Osteocyte (in vitro differentiated cells): ENCODE measurements at regions not wholly inside any gene's neighbourhood (a gene's known extent, or its start where the extent isn't known, plus 50 kb on each side); places are given as distances from the start of the nearest gene placed in this dataset.

Source experiments
- DNase-seq: peaks from one replicate; pipeline ENCODE4 v3.0.0; 2021; ENCODE audit warnings: mixed read lengths; ENCODE audit not compliant: unreplicated experiment; ENCODE audit errors: extremely low spot score
- H3K27ac Mint-ChIP-seq: one replicate; pipeline ENCODE4 v1.8.0; 2021; ENCODE audit warnings: mild to moderate bottlenecking, mixed read lengths; ENCODE audit not compliant: unreplicated experiment
- H3K27me3 Mint-ChIP-seq: one replicate; pipeline ENCODE4 v1.8.0; 2021; ENCODE audit warnings: mixed read lengths; ENCODE audit not compliant: unreplicated experiment
- H3K36me3 Mint-ChIP-seq: one replicate; pipeline ENCODE4 v1.8.0; 2021; ENCODE audit warnings: mixed read lengths; ENCODE audit not compliant: unreplicated experiment
- H3K4me1 Mint-ChIP-seq: one replicate; pipeline ENCODE4 v1.8.0; 2021; ENCODE audit warnings: mixed read lengths; ENCODE audit not compliant: unreplicated experiment
- H3K4me3 Mint-ChIP-seq: one replicate; pipeline ENCODE4 v1.8.0; 2021; ENCODE audit warnings: mild to moderate bottlenecking, moderate library complexity, mixed read lengths; ENCODE audit not compliant: unreplicated experiment
- H3K9me3 Mint-ChIP-seq: one replicate; pipeline ENCODE4 v1.8.0; 2021; ENCODE audit warnings: mixed read lengths; ENCODE audit not compliant: unreplicated experiment
- CTCF ChIP-seq: fragments of 200-600 bp; sonication (generic); IDR thresholded peaks from 2 replicates; pipeline ENCODE4 v1.5.0; 2021; ENCODE audit warnings: antibody characterized with exemption, mild to moderate bottlenecking, moderate library complexity

- Mint-ChIP-seq H3K27me3 (no peaks in the 10 kb centered on the region), H3K4me3 (no peak overlapping the region), H3K27ac (no peak overlapping the region), H3K36me3 (no peaks in the 10 kb centered on the region), H3K4me1 (peaks cover 44% of the 10 kb centered on the region), H3K9me3 (peaks cover 5% of the 10 kb centered on the region)
- no peak for TF ChIP-seq CTCF
- no peak for DNase-seq
Measured at GRCh38 chr20:39777610-39778009, 815.5 kb downstream of the DHX35 start.

GRCh38 chr20:39775110-39775509 lies 813.0 kb downstream of the DHX35 start:
- DNase-seq: no peak
- H3K9me3 Mint-ChIP-seq: peaks cover 16% of the 10 kb centered on the region
- H3K27me3 Mint-ChIP-seq: no peaks in the 10 kb centered on the region
- H3K36me3 Mint-ChIP-seq: peaks cover 5% of the 10 kb centered on the region
- TF ChIP-seq CTCF: no peak
- peak overlapping the region; percentile 42 for H3K27ac Mint-ChIP-seq
- no peak overlapping the region for H3K4me3 Mint-ChIP-seq
- H3K4me1 Mint-ChIP-seq: peaks cover 47% of the 10 kb centered on the region

GRCh38 chr20:39773380-39774000 lies 811.3 kb downstream of the DHX35 start:
- TF ChIP-seq CTCF: peak; percentile 7
- H3K27ac Mint-ChIP-seq: no peak overlapping the region
- peaks cover 16% of the 10 kb centered on the region for H3K9me3 Mint-ChIP-seq
- peaks cover 34% of the 10 kb centered on the region for H3K4me1 Mint-ChIP-seq
- DNase-seq: no peak
- peaks cover 5% of the 10 kb centered on the region for H3K36me3 Mint-ChIP-seq
- H3K4me3 Mint-ChIP-seq: no peak overlapping the region
- H3K27me3 Mint-ChIP-seq: no peaks in the 10 kb centered on the region

- no peaks in the 10 kb centered on the region for H3K27me3 Mint-ChIP-seq
- peaks cover 20% of the 10 kb centered on the region for H3K9me3 Mint-ChIP-seq
- no peak for TF ChIP-seq CTCF
Measured at GRCh38 chr20:39767352-39767751, 805.2 kb downstream of the DHX35 start.

GRCh38 chr20:39766333-39766732 lies 804.2 kb downstream of the DHX35 start:
- TF ChIP-seq CTCF: no peak
- no peaks in the 10 kb centered on the region for H3K27me3 Mint-ChIP-seq
- H3K4me3 Mint-ChIP-seq: no peak overlapping the region
- peaks cover 17% of the 10 kb centered on the region for H3K9me3 Mint-ChIP-seq
- H3K27ac Mint-ChIP-seq: no peak overlapping the region
- peaks cover 9% of the 10 kb centered on the region for H3K36me3 Mint-ChIP-seq
- DNase-seq: no peak
- peaks cover 2% of the 10 kb centered on the region for H3K4me1 Mint-ChIP-seq

More at GRCh38 chr20:39767352-39767751, 805.2 kb downstream of the DHX35 start:
- peaks cover 2% of the 10 kb centered on the region for H3K4me1 Mint-ChIP-seq
- H3K36me3 Mint-ChIP-seq: peaks cover 9% of the 10 kb centered on the region
- H3K4me3 Mint-ChIP-seq: no peak overlapping the region
- DNase-seq: no peak
- H3K27ac Mint-ChIP-seq: no peak overlapping the region
